ENCODE measurements at regions not wholly inside any gene's neighbourhood (a gene's known extent, or its start where the extent isn't known, plus 50 kb on each side); places are given as distances from the start of the nearest gene placed in this dataset.

- intact Hi-C loops (cut with micrococcal nuclease; ENCODE audit: unreplicated experiment) = loop anchor here (5.0 kb wide), 1 partner anchor 111 kb away; no protein-coding TSS in a partner anchor
- CTCF ChIA-PET = no interaction called here
- Histone ChIP-seq H3K27me3 (replicated peaks; ENCODE audit: insufficient read depth, low read depth, low read length, poor library complexity) (no peaks in the 10 kb centered on the region), H3K4me3 (ENCODE audit: low read depth, low read length, poor library complexity, severe bottlenecking) (peak overlapping the region; percentile 6), H3K4me1 (ENCODE audit: insufficient read depth, low read length, poor library complexity, severe bottlenecking) (peaks cover 32% of the 10 kb centered on the region), H3K9me3 (ENCODE audit: low read depth, low read length, poor library complexity, severe bottlenecking) (no peaks in the 10 kb centered on the region), H3K36me3 (ENCODE audit: insufficient read depth, low read length, poor library complexity, severe bottlenecking) (no peaks in the 10 kb centered on the region), H3K27ac (ENCODE audit: low read depth, low read length, poor library complexity, severe bottlenecking) (peak overlapping the region; percentile 7)
- POLR2A ChIA-PET (ENCODE audit: low non-redundant PET) = interaction anchor here (0.5 kb wide), 1 partner anchor 60 kb away, joined by 5 read pairs; no protein-coding TSS in a partner anchor
- peak; percentile 45 for DNase-seq (ENCODE audit: low spot score)
- TF ChIP-seq, protein P1, sequence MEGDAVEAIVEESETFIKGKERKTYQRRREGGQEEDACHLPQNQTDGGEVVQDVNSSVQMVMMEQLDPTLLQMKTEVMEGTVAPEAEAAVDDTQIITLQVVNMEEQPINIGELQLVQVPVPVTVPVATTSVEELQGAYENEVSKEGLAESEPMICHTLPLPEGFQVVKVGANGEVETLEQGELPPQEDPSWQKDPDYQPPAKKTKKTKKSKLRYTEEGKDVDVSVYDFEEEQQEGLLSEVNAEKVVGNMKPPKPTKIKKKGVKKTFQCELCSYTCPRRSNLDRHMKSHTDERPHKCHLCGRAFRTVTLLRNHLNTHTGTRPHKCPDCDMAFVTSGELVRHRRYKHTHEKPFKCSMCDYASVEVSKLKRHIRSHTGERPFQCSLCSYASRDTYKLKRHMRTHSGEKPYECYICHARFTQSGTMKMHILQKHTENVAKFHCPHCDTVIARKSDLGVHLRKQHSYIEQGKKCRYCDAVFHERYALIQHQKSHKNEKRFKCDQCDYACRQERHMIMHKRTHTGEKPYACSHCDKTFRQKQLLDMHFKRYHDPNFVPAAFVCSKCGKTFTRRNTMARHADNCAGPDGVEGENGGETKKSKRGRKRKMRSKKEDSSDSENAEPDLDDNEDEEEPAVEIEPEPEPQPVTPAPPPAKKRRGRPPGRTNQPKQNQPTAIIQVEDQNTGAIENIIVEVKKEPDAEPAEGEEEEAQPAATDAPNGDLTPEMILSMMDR (conservative IDR thresholded peaks at IDR 0.05; ENCODE audit: low read depth, low read length) = no peak
- TF ChIP-seq EZH2 (IDR thresholded peaks at IDR 0.05; ENCODE audit: borderline replicate concordance, low read depth, low read length, poor library complexity, severe bottlenecking) = no peak
- no TSS peak for BruUV-seq (replicated peaks)
These were observed 579.6 kb upstream of the MAP3K7 start for GRCh38 chr6:91166271-91167046.

- Histone ChIP-seq H3K4me3 (ENCODE audit: low read depth, low read length, poor library complexity, severe bottlenecking) (no peak overlapping the region), H3K36me3 (ENCODE audit: insufficient read depth, low read length, poor library complexity, severe bottlenecking) (no peaks in the 10 kb centered on the region), H3K27ac (ENCODE audit: low read depth, low read length, poor library complexity, severe bottlenecking) (no peak overlapping the region), H3K4me1 (ENCODE audit: insufficient read depth, low read length, poor library complexity, severe bottlenecking) (peaks cover 26% of the 10 kb centered on the region), H3K27me3 (replicated peaks; ENCODE audit: insufficient read depth, low read depth, low read length, poor library complexity) (no peaks in the 10 kb centered on the region), H3K9me3 (ENCODE audit: low read depth, low read length, poor library complexity, severe bottlenecking) (no peaks in the 10 kb centered on the region)
- POLR2A ChIA-PET (ENCODE audit: low non-redundant PET) = no interaction called here
- intact Hi-C loops (cut with micrococcal nuclease; ENCODE audit: unreplicated experiment) = no loop called here
- DNase-seq (ENCODE audit: low spot score) = no peak
- BruUV-seq (replicated peaks) = no TSS peak
- CTCF ChIA-PET = interaction anchor here (0.6 kb wide), 1 partner anchor 268 kb away, joined by 3 read pairs; no protein-coding TSS in a partner anchor
- TF ChIP-seq, protein P1 (conservative IDR thresholded peaks at IDR 0.05; ENCODE audit: low read depth, low read length) = no peak
- TF ChIP-seq EZH2 (IDR thresholded peaks at IDR 0.05; ENCODE audit: borderline replicate concordance, low read depth, low read length, poor library complexity, severe bottlenecking) = no peak
These were observed 577.2 kb upstream of the MAP3K7 start for GRCh38 chr6:91164105-91164504.

- Histone ChIP-seq H3K9me3 (ENCODE audit: low read depth, low read length, poor library complexity, severe bottlenecking) (no peaks in the 10 kb centered on the region), H3K27me3 (replicated peaks; ENCODE audit: insufficient read depth, low read depth, low read length, poor library complexity) (no peaks in the 10 kb centered on the region), H3K36me3 (ENCODE audit: insufficient read depth, low read length, poor library complexity, severe bottlenecking) (no peaks in the 10 kb centered on the region), H3K27ac (ENCODE audit: low read depth, low read length, poor library complexity, severe bottlenecking) (no peak overlapping the region), H3K4me1 (ENCODE audit: insufficient read depth, low read length, poor library complexity, severe bottlenecking) (peaks cover 31% of the 10 kb centered on the region), H3K4me3 (ENCODE audit: low read depth, low read length, poor library complexity, severe bottlenecking) (no peak overlapping the region)
- ChIA-PET CTCF (no interaction called here), POLR2A (ENCODE audit: low non-redundant PET) (no interaction called here)
- TF ChIP-seq, protein P1 (conservative IDR thresholded peaks at IDR 0.05; ENCODE audit: low read depth, low read length) = no peak
- TF ChIP-seq EZH2 (IDR thresholded peaks at IDR 0.05; ENCODE audit: borderline replicate concordance, low read depth, low read length, poor library complexity, severe bottlenecking) = no peak
- DNase-seq (ENCODE audit: low spot score) = no peak
- BruUV-seq (replicated peaks) = no TSS peak
- intact Hi-C loops (cut with micrococcal nuclease; ENCODE audit: unreplicated experiment) = no loop called here
These were observed 574.4 kb upstream of the MAP3K7 start for GRCh38 chr6:91161246-91161645.

Data from A673 (cell line).